Amniotic epithelial cell (primary cell): ENCODE measurements at regions not wholly inside any gene's neighbourhood (a gene's known extent, or its start where the extent isn't known, plus 50 kb on each side); places are given as distances from the start of the nearest gene placed in this dataset.

Experiments
- DNase-seq: peaks from one replicate; pipeline ENCODE4 v3.0.0-alpha.2; 2010; ENCODE audit warnings: low read depth

GRCh38 chr5:104345222-104346016 lies 782.8 kb upstream of the NUDT12 start:
- peak; percentile 81 for DNase-seq

- peak; percentile 68 for DNase-seq
Measured at GRCh38 chr5:104344809-104345208, 782.2 kb upstream of the NUDT12 start.

GRCh38 chr5:104327801-104328200 lies 765.2 kb upstream of the NUDT12 start:
- no peak for DNase-seq

- no peak for DNase-seq
Measured at GRCh38 chr5:104326966-104327365, 764.4 kb upstream of the NUDT12 start.

- DNase-seq = no peak
Measured at GRCh38 chr5:104325356-104325755, 762.8 kb upstream of the NUDT12 start.

GRCh38 chr5:104316676-104317075 lies 754.1 kb upstream of the NUDT12 start:
- DNase-seq = peak; percentile 11

- no peak for DNase-seq
Measured at GRCh38 chr5:104312481-104312880, 749.9 kb upstream of the NUDT12 start.

GRCh38 chr5:104305602-104306001 lies 743.0 kb upstream of the NUDT12 start:
- no peak for DNase-seq

GRCh38 chr5:104299998-104300706 lies 737.6 kb upstream of the NUDT12 start:
- DNase-seq = no peak

GRCh38 chr5:104298518-104298917 lies 735.9 kb upstream of the NUDT12 start:
- DNase-seq = no peak

- DNase-seq = peak; percentile 30
Measured at GRCh38 chr5:104297076-104297475, 734.5 kb upstream of the NUDT12 start.

GRCh38 chr5:104295991-104296390 lies 733.4 kb upstream of the NUDT12 start:
- DNase-seq = no peak

GRCh38 chr5:104283136-104283535 lies 720.5 kb upstream of the NUDT12 start:
- DNase-seq = no peak

- DNase-seq = no peak
Measured at GRCh38 chr5:104273725-104274124, 711.1 kb upstream of the NUDT12 start.

GRCh38 chr5:104267320-104268015 lies 704.9 kb upstream of the NUDT12 start:
- DNase-seq = peak; percentile 71

- peak; percentile 91 for DNase-seq
Measured at GRCh38 chr5:104266161-104266560, 703.6 kb upstream of the NUDT12 start.

GRCh38 chr5:104265531-104266140 lies 703.0 kb upstream of the NUDT12 start:
- peak; percentile 80 for DNase-seq

- no peak for DNase-seq
Measured at GRCh38 chr5:104247260-104247659, 684.7 kb upstream of the NUDT12 start.

GRCh38 chr5:104241046-104241445 lies 678.5 kb upstream of the NUDT12 start:
- no peak for DNase-seq

GRCh38 chr5:104237586-104237985 lies 675.0 kb upstream of the NUDT12 start:
- DNase-seq = peak; percentile 10

- DNase-seq = no peak
Measured at GRCh38 chr5:104223885-104224773, 661.5 kb upstream of the NUDT12 start.
